ENCODE measurements at regions not wholly inside any gene's neighbourhood (a gene's known extent, or its start where the extent isn't known, plus 50 kb on each side); places are given as distances from the start of the nearest gene placed in this dataset.

DNA sequence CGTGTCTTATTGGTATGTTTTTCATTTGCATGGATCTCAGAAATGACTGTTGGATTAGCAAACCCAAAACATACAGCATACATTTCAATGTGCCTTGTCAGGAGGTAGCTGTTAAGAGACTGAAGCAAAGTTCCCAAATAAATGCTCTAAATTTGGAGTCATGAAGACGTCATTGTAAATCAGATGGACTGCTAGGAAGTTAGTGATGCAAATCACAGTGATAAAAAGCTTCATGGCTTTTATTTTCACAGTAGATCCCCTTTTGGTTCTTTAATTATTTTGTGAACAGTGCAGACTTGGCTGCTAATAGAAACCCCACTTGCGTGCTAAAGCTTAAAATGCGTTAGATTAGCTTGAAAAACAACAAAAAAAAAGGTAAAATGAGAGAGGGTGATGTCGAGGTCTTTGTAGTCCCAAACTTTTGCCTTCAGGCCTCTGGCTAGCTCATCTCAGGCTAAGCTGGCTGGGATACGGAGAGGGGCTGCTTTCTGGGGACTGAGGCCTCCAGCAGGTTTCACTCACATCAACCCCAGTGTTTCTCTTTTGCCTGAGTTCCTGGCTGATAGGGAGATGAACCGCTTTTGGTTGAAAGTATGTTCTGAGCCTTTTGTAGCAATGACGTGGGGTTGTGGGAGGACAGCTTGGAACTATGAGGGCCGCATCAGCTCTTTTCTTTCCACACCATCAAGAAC lies 107.1 kb upstream of the CDCA7L start:
- Histone ChIP-seq H3K79me2 (ENCODE audit: control insufficient read depth in 1 of 2, insufficient read depth in 2 of 2, low read length in 2 of 2) (no peaks in the 10 kb centered on the region), H2BK20ac (ENCODE audit: low read length) (no peak overlapping the region), H3K9ac (replicated peaks in 1 of 4; ENCODE audit: extremely low read depth in 1 of 4, low read depth in 3 of 4, low read length in 3 of 4) (no peak overlapping the region), H3K4me2 (ENCODE audit: insufficient read depth in 1 of 2, low read depth in 2 of 2, low read length in 2 of 2) (no peak overlapping the region), H3K18ac (ENCODE audit: extremely low read depth, low read length) (no peak overlapping the region), H4K20me1 (replicated peaks in 1 of 2; ENCODE audit: control insufficient read depth in 1 of 2, insufficient read depth in 2 of 2, low read length in 2 of 2) (no peaks in the 10 kb centered on the region), H3K79me1 (ENCODE audit: low read depth, low read length) (no peaks in the 10 kb centered on the region), H2BK5ac (ENCODE audit: low read depth, low read length) (no peak overlapping the region), H3K4me3 (ENCODE audit: extremely low read depth in 1 of 4, insufficient read depth in 2 of 4, low read depth in 3 of 4, low read length in 4 of 4) (no peak overlapping the region), H3K4me1 (replicated peaks in 1 of 4; ENCODE audit: control insufficient read depth in 3 of 4, insufficient read depth in 4 of 4, low read length in 3 of 4) (peaks cover 0 to 4% (median 2%) of the 10 kb centered on the region in 4 experiments; a peak in 3 of 7 replicates), H3K9me3 (ENCODE audit: insufficient read depth in 2 of 2, low read depth in 1 of 2, low read length in 1 of 2) (no peaks in the 10 kb centered on the region), H3K36me3 (ENCODE audit: control insufficient read depth in 2 of 4, insufficient read depth in 4 of 4, low read length in 3 of 4) (no peaks in the 10 kb centered on the region), H3K4ac (replicated peaks; ENCODE audit: insufficient read length, low read depth, low read length) (no peak overlapping the region), H2BK12ac (ENCODE audit: low read depth, low read length) (no peak overlapping the region), H3K27me3 (replicated peaks in 1 of 4; ENCODE audit: control insufficient read depth in 3 of 4, extremely low read depth in 1 of 4, insufficient read depth in 3 of 4, low read length in 3 of 4) (no peaks in the 10 kb centered on the region), H4K91ac (replicated peaks; ENCODE audit: insufficient read length, low read length) (no peak overlapping the region), H3K14ac (ENCODE audit: insufficient read length) (no peak overlapping the region), H3K23me2 (ENCODE audit: low read depth, low read length) (no peaks in the 10 kb centered on the region), H4K8ac (ENCODE audit: extremely low read depth, insufficient read depth, low read length) (no peak overlapping the region), H2AFZ (ENCODE audit: low read length) (peak overlapping the region; percentile 60), H3K56ac (replicated peaks; ENCODE audit: insufficient read length, low read depth, low read length) (no peak overlapping the region), H2AK5ac (ENCODE audit: low read depth, low read length) (no peak overlapping the region), H2BK15ac (ENCODE audit: low read length) (no peak overlapping the region), H2BK120ac (replicated peaks; ENCODE audit: low read depth, low read length) (no peak overlapping the region), H4K5ac (ENCODE audit: insufficient read length, low read depth, low read length) (no peak overlapping the region), H3K23ac (ENCODE audit: insufficient read length) (no peak overlapping the region), H3K27ac (ENCODE audit: low read depth, low read length) (no peak overlapping the region)
- peak; percentile 39 for FAIRE-seq
- ChIA-PET POLR2A (ENCODE audit: partially characterized antibody) (interaction anchor here (0.9 kb wide), 1 partner anchor 16 kb away, joined by 3 read pairs; no protein-coding TSS in a partner anchor), CTCF (ENCODE audit: partially characterized antibody) (interaction anchor here (0.5 to 1.3 kb wide), 4 partner anchors 20 to 1028 kb away, joined by 3 read pairs; no protein-coding TSS in a partner anchor)
- WGBS, 2 experiments (ENCODE audit: extremely low coverage in 1 of 2, insufficient coverage in 1 of 2, insufficient read length in 1 of 2, insufficient replicate concordance in 2 of 2, low coverage in 1 of 2, low lambda C conversion rate in 2 of 2, missing lambda C conversion rate in 1 of 2), result 64% methylated on average over 9 of the region's 9 CpGs; no CpG with 5 or more reads in 1 of the 2 experiments
- DNase-seq (ENCODE audit: low read depth in 1 of 2, low spot score in 2 of 2), result no peak

Measured in H1 (cell line).